ENCODE measurements at regions not wholly inside any gene's neighbourhood (a gene's known extent, or its start where the extent isn't known, plus 50 kb on each side); places are given as distances from the start of the nearest gene placed in this dataset.

GRCh38 chr5:116838011-116838536, 263.5 kb upstream of the SEMA6A start:
- Histone ChIP-seq H3K9me3 (ENCODE audit: control insufficient read depth, low read depth, low read length) (no peaks in the 10 kb centered on the region), H3K79me2 (ENCODE audit: control insufficient read depth, insufficient read depth, low read length) (no peaks in the 10 kb centered on the region), H2AFZ (ENCODE audit: control insufficient read depth, low read length) (no peak overlapping the region), H3K4me3 (ENCODE audit: control insufficient read depth in 2 of 3, extremely low read depth in 1 of 3, insufficient read depth in 2 of 3, low read depth in 1 of 3, low read length in 3 of 3) (no peak overlapping the region), H3K27ac (ENCODE audit: control insufficient read depth, insufficient read depth, low read length) (no peak overlapping the region), H3K9ac (ENCODE audit: control insufficient read depth, extremely low read depth, insufficient read depth, low read length) (no peak overlapping the region), H3K27me3 (ENCODE audit: control insufficient read depth, extremely low read depth, insufficient read depth, low read length) (no peaks in the 10 kb centered on the region), H4K20me1 (ENCODE audit: control insufficient read depth, extremely low read depth, insufficient read depth, low read length) (no peaks in the 10 kb centered on the region), H3K36me3 (ENCODE audit: control insufficient read depth in 2 of 2, extremely low read depth in 1 of 2, insufficient read depth in 2 of 2, low read length in 2 of 2) (no peaks in the 10 kb centered on the region), H3K4me2 (ENCODE audit: control insufficient read depth, extremely low read depth, insufficient read depth, low read depth, low read length) (no peak overlapping the region), H3K4me1 (ENCODE audit: control insufficient read depth, extremely low read depth, insufficient read depth, low read length) (no peaks in the 10 kb centered on the region), H3K9me1 (ENCODE audit: control insufficient read depth, extremely low read depth, insufficient read depth, low read length) (no peaks in the 10 kb centered on the region)
- TF ChIP-seq EZH2 (IDR thresholded peaks at IDR 0.05; ENCODE audit: low read length) (no peak), CTCF (optimal IDR thresholded peaks at IDR 0.05 in 1 of 3, IDR thresholded peaks at IDR 0.05 in 1 of 3, conservative IDR thresholded peaks at IDR 0.05 in 1 of 3; ENCODE audit: extremely low read depth in 1 of 3, insufficient read depth in 2 of 3, low read length in 3 of 3) (no peak)
- FAIRE-seq (no peak), DNase-seq (ENCODE audit: low read depth, low spot score) (no peak)
- dilution Hi-C loops (cut with MboI; ENCODE audit: extremely low pct_ligation_motif_present, low sequenced_read_pairs), result no loop called here

- no peaks in the 10 kb centered on the region for H4K20me1 ChIP-seq (ENCODE audit: control insufficient read depth, extremely low read depth, insufficient read depth, low read length)
- TF ChIP-seq EZH2 (IDR thresholded peaks at IDR 0.05; ENCODE audit: low read length), result no peak
- TF ChIP-seq CTCF (optimal IDR thresholded peaks at IDR 0.05 in 1 of 3, IDR thresholded peaks at IDR 0.05 in 1 of 3, conservative IDR thresholded peaks at IDR 0.05 in 1 of 3; ENCODE audit: extremely low read depth in 1 of 3, insufficient read depth in 2 of 3, low read length in 3 of 3), result no peak
- no peaks in the 10 kb centered on the region for H3K9me3 ChIP-seq (ENCODE audit: control insufficient read depth, low read depth, low read length)
- no peaks in the 10 kb centered on the region for H3K36me3 ChIP-seq (ENCODE audit: control insufficient read depth in 2 of 2, extremely low read depth in 1 of 2, insufficient read depth in 2 of 2, low read length in 2 of 2)
- H3K27me3 ChIP-seq (ENCODE audit: control insufficient read depth, extremely low read depth, insufficient read depth, low read length), result no peaks in the 10 kb centered on the region
- H3K4me3 ChIP-seq (ENCODE audit: control insufficient read depth in 2 of 3, extremely low read depth in 1 of 3, insufficient read depth in 2 of 3, low read depth in 1 of 3, low read length in 3 of 3), result no peak overlapping the region
- H3K79me2 ChIP-seq (ENCODE audit: control insufficient read depth, insufficient read depth, low read length), result no peaks in the 10 kb centered on the region
- no peaks in the 10 kb centered on the region for H3K4me1 ChIP-seq (ENCODE audit: control insufficient read depth, extremely low read depth, insufficient read depth, low read length)
- dilution Hi-C loops (cut with MboI; ENCODE audit: extremely low pct_ligation_motif_present, low sequenced_read_pairs), result no loop called here
- H3K9me1 ChIP-seq (ENCODE audit: control insufficient read depth, extremely low read depth, insufficient read depth, low read length), result no peaks in the 10 kb centered on the region
- H3K4me2 ChIP-seq (ENCODE audit: control insufficient read depth, extremely low read depth, insufficient read depth, low read depth, low read length), result no peak overlapping the region
- FAIRE-seq (no peak), DNase-seq (ENCODE audit: low read depth, low spot score) (no peak)
- no peak overlapping the region for H2AFZ ChIP-seq (ENCODE audit: control insufficient read depth, low read length)
- H3K27ac ChIP-seq (ENCODE audit: control insufficient read depth, insufficient read depth, low read length), result no peak overlapping the region
- no peak overlapping the region for H3K9ac ChIP-seq (ENCODE audit: control insufficient read depth, extremely low read depth, insufficient read depth, low read length)
These were observed 260.3 kb upstream of the SEMA6A start for GRCh38 chr5:116834796-116835515.

Measured in keratinocyte (primary cell).